Suprapubic skin (tissue), 4 donors: ENCODE measurements at regions not wholly inside any gene's neighbourhood (a gene's known extent, or its start where the extent isn't known, plus 50 kb on each side); places are given as distances from the start of the nearest gene placed in this dataset.

Source experiments
- DNase-seq, 2 donors: peaks; one replicate each; pipeline ENCODE4 v3.0.0-alpha.2; 2019; ENCODE audit warnings: low spot score in 2 of 2
- H3K27ac ChIP-seq: fragments of 200-600 bp; sonication (generic); one replicate; pipeline ENCODE4 v1.5.1; 2019
- H3K27me3 ChIP-seq: fragments of 200-600 bp; sonication (generic); one replicate; pipeline ENCODE4 v1.5.1; 2019
- H3K36me3 ChIP-seq: fragments of 200-600 bp; sonication (generic); one replicate; pipeline ENCODE4 v1.5.1; 2019
- H3K4me1 ChIP-seq: fragments of 200-600 bp; sonication (generic); one replicate; pipeline ENCODE4 v1.5.1; 2019
- H3K4me3 ChIP-seq: fragments of 200-600 bp; sonication (generic); one replicate; pipeline ENCODE4 v1.5.1; 2019; ENCODE audit warnings: mild to moderate bottlenecking
- H3K9me3 ChIP-seq: fragments of 200-600 bp; sonication (generic); one replicate; pipeline ENCODE4 v1.5.1; 2019
- EP300 ChIP-seq: sonication (generic); formaldehyde crosslinking; IDR thresholded peaks from one replicate; pipeline ENCODE4 v1.6.1; 2017; ENCODE audit warnings: antibody characterized with exemption
- POLR2A ChIP-seq, 2 donors: fragments of 450-650 bp; IDR thresholded peaks; one replicate each; pipeline ENCODE4 v1.6.1; 2017; ENCODE audit warnings: antibody characterized with exemption in 2 of 2, mild to moderate bottlenecking in 2 of 2, moderate library complexity in 2 of 2
- POLR2AphosphoS5 ChIP-seq, 3 donors: sonication (generic); formaldehyde crosslinking; IDR thresholded peaks; one replicate each; pipeline ENCODE4 v1.6.1; 2017; ENCODE audit warnings: antibody characterized with exemption in 3 of 3
- WGBS: methylation state at CpG from one replicate; pipeline ENCODE4 v1.1.5; 2018; 5-methylcytosine and 5-hydroxymethylcytosine counted together
- TF ChIP-seq, protein P1 (sequence below), 2 donors: fragments of 200-600 bp in 1 of 2; fragments of 450-650 bp in 1 of 2; sonication (generic) in 1 of 2; IDR thresholded peaks; one replicate each; pipeline ENCODE4 v1.5.1; 2016 to 2019; ENCODE audit warnings: antibody characterized with exemption in 2 of 2, mild to moderate bottlenecking in 1 of 2, moderate library complexity in 1 of 2

DNA sequence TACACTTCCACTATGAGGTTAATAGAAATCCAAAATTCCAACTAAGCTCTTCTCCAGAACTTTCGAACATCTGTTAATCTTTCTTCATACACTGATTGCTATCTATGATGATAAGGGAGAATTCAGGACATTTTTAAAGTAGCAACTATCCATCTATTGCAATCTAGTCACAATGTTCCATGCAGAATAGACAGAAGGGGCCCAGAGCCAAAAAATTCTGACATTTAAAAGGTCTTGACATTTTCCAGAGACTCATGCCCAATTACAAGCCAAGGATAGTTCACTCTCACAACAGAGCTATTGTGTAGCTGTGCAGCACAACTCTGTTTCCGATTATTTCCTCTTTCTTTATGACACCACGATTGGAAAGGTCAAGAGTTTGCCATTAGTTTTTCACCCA lies 999.7 kb upstream of the ALCAM start:
- no peak for DNase-seq
- no peaks in the 10 kb centered on the region for H3K36me3 ChIP-seq
- H3K9me3 ChIP-seq = no peaks in the 10 kb centered on the region
- H3K27me3 ChIP-seq = no peaks in the 10 kb centered on the region
- no peak overlapping the region for H3K27ac ChIP-seq
- 35% methylated on average over 3 of the region's 3 CpGs for WGBS
- H3K4me1 ChIP-seq = no peaks in the 10 kb centered on the region
- TF ChIP-seq EP300 = no peak
- TF ChIP-seq, protein P1, sequence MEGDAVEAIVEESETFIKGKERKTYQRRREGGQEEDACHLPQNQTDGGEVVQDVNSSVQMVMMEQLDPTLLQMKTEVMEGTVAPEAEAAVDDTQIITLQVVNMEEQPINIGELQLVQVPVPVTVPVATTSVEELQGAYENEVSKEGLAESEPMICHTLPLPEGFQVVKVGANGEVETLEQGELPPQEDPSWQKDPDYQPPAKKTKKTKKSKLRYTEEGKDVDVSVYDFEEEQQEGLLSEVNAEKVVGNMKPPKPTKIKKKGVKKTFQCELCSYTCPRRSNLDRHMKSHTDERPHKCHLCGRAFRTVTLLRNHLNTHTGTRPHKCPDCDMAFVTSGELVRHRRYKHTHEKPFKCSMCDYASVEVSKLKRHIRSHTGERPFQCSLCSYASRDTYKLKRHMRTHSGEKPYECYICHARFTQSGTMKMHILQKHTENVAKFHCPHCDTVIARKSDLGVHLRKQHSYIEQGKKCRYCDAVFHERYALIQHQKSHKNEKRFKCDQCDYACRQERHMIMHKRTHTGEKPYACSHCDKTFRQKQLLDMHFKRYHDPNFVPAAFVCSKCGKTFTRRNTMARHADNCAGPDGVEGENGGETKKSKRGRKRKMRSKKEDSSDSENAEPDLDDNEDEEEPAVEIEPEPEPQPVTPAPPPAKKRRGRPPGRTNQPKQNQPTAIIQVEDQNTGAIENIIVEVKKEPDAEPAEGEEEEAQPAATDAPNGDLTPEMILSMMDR (IDR thresholded peaks at IDR 0.05) = no peak
- no peak for TF ChIP-seq POLR2A (IDR thresholded peaks at IDR 0.05)
- no peak for TF ChIP-seq POLR2AphosphoS5 (IDR thresholded peaks at IDR 0.05)
- H3K4me3 ChIP-seq = no peak overlapping the region

DNA sequence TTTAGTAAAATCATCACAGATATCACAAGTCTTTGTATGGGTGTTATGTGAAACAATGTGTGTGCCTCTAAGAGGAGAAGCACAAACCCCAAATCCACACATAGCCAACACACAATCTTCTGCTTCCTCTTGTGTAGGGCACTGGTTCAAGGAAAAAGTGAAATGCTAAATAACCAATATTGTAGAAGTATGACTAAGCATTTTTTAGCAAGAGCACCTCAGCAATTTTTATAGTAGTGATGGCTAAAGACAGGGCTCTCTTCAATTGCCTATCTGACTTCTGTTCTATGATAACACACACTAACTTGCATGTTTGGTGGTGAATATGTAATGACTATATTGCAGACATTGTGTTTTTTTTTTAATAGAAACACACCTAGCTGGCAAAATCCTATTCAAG lies 997.9 kb upstream of the ALCAM start:
- TF ChIP-seq, protein P1 (IDR thresholded peaks at IDR 0.05) = no peak
- TF ChIP-seq POLR2AphosphoS5 (IDR thresholded peaks at IDR 0.05) (no peak), EP300 (no peak), POLR2A (IDR thresholded peaks at IDR 0.05) (no peak)

DNA sequence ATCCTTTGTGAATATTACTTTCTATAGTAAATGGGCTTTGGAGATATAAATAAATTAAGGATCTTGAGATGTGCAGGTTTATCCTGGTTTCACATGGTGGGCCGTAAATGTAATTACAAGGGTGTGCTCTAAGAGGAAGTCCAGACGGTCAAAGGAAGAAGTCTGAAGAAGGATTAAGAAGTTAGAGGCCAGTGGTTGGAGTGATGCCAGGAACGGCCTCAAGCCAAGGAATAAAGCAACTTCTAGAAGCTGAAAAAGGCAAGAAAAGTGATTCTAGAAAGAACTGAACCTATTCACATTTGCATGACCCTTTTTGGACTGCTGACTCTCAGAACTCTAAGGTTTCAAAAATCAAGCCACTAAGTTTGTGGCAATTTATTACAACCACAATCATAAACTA lies 981.3 kb upstream of the ALCAM start:
- no peak for DNase-seq
- no peak for TF ChIP-seq POLR2A (IDR thresholded peaks at IDR 0.05)
- Histone ChIP-seq H3K27ac (no peak overlapping the region), H3K9me3 (no peaks in the 10 kb centered on the region), H3K36me3 (no peaks in the 10 kb centered on the region), H3K4me3 (no peak overlapping the region), H3K4me1 (no peaks in the 10 kb centered on the region), H3K27me3 (no peaks in the 10 kb centered on the region)
- WGBS = 58% methylated on average over 3 of the region's 3 CpGs

More for the DNA sequence above, 997.9 kb upstream of the ALCAM start:
- Histone ChIP-seq H3K4me3 (no peak overlapping the region), H3K27ac (no peak overlapping the region), H3K4me1 (no peaks in the 10 kb centered on the region), H3K9me3 (no peaks in the 10 kb centered on the region), H3K36me3 (no peaks in the 10 kb centered on the region), H3K27me3 (no peaks in the 10 kb centered on the region)
- no peak for DNase-seq

DNA sequence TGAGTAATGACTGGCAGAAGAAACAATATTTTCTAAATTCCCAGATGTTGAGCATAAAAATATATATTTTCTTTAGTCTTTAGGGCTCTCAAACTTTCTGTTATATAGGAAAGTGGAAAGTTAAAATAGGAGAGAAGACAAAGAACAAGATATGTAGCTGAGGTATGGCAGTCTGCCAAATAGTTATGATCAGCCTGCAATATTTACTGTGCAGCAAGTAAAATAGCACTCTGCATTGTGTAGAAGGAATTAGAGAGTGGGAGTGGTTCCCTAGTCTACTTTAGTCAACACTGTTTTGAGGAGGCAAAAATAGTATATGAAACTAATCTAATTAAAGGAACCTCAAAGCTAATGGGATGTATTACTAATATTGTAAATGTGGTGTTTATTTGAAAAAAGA lies 978.1 kb upstream of the ALCAM start:
- no peaks in the 10 kb centered on the region for H3K36me3 ChIP-seq
- no peak overlapping the region for H3K27ac ChIP-seq
- DNase-seq = no peak
- no peak for TF ChIP-seq POLR2A (IDR thresholded peaks at IDR 0.05)
- TF ChIP-seq EP300 = no peak
- no peak for TF ChIP-seq POLR2AphosphoS5 (IDR thresholded peaks at IDR 0.05)
- TF ChIP-seq, protein P1 (IDR thresholded peaks at IDR 0.05) = no peak
- no peaks in the 10 kb centered on the region for H3K27me3 ChIP-seq
- peaks cover 3% of the 10 kb centered on the region for H3K9me3 ChIP-seq
- H3K4me1 ChIP-seq = no peaks in the 10 kb centered on the region
- H3K4me3 ChIP-seq = no peak overlapping the region

DNA sequence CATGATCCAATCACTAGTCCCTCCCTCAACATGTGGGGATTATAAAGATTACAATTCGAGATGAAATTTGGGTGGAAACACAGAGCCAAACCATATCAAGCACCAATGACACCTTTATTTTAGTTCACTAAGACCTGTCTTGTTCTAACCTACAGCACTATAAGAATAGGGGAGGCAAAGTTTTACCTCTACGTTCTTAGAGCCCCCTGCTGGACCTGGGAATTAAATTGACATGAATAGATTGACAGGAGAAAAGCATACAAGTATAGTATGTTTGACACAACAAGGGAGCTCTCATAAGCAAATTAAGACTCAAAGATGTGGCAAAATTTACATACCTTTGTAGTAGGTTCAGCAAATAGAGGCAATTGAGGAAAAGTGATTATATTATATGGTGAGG lies 974.4 kb upstream of the ALCAM start:
- Histone ChIP-seq H3K36me3 (no peaks in the 10 kb centered on the region), H3K4me1 (no peaks in the 10 kb centered on the region), H3K27ac (no peak overlapping the region), H3K9me3 (peaks cover 3% of the 10 kb centered on the region), H3K4me3 (no peak overlapping the region), H3K27me3 (no peaks in the 10 kb centered on the region)
- DNase-seq = no peak
- 66% methylated on average over 2 of the region's 2 CpGs for WGBS
- no peak for TF ChIP-seq POLR2AphosphoS5 (IDR thresholded peaks at IDR 0.05)
- TF ChIP-seq EP300 = no peak
- no peak for TF ChIP-seq POLR2A (IDR thresholded peaks at IDR 0.05)
- TF ChIP-seq, protein P1 (IDR thresholded peaks at IDR 0.05) = no peak

DNA sequence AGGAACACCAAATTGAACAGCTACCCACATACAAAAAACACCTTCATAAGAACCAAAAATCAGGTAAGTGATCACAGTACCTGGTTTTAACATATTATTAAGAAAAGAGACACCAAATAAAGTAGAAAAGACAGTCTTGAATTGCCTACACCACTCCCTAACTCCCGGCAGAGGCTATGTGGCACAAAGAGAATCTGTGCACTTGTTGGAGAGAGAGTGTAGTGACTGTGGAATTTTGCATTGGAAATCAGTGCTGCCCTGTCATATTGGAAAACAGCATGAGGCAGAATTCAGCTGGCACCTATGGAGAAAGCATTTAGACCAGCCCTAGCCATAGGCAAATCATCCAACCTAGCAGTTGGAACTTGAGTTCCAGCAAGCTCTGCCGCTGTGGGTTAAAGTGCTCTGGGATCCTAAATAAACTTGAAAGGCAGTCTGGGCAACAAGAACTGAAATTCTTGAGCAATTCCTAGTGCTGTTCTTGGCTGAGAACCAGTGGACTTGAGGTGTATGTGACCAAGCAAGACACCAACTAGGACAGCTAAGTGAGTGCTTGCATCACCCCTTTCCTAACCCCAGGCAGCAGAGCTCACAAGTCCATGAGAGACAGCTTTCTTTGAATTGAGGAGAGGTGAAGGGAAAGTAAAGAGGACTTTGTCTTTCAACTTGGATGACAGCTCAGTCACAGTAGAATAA lies 969.6 kb upstream of the ALCAM start:
- Histone ChIP-seq H3K36me3 (no peaks in the 10 kb centered on the region), H3K4me1 (no peaks in the 10 kb centered on the region), H3K27ac (no peak overlapping the region), H3K4me3 (no peak overlapping the region), H3K9me3 (peaks cover 3% of the 10 kb centered on the region), H3K27me3 (no peaks in the 10 kb centered on the region)
- DNase-seq = no peak
- 71% methylated on average over 2 of the region's 2 CpGs for WGBS
- TF ChIP-seq POLR2AphosphoS5 (IDR thresholded peaks at IDR 0.05) = no peak
